ENCODE measurements at regions not wholly inside any gene's neighbourhood (a gene's known extent, or its start where the extent isn't known, plus 50 kb on each side); places are given as distances from the start of the nearest gene placed in this dataset.

DNA sequence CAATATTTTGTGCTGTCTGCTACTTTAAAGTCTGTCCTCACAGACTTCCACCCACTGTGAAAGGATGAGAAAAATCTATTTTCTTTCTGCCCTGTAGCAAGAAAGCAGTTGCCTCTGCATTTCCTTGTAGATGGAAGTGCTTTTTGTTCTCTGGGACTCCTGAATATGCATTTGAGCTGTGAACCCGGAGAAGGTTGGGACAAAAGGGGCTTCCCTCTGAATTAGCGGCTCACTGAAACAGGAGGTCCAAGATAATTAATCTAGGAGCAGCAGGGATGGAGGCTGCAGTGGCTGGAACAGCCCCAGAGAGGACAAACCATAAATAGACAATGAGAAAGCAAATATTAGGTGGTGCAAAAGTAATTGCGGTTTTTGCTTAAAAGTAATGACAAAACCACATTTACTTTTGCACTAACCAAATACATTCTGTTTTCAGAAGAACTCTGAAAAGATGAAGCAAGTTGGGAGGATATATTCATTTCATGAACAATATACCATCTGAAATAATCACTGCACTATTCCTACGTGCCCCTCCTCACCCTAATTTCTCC, 143.4 kb upstream of the KBTBD8 start:
- peaks cover 10% of the 10 kb centered on the region for H3K4me1 ChIP-seq
- no peak overlapping the region for H3K4me3 Mint-ChIP-seq

DNA sequence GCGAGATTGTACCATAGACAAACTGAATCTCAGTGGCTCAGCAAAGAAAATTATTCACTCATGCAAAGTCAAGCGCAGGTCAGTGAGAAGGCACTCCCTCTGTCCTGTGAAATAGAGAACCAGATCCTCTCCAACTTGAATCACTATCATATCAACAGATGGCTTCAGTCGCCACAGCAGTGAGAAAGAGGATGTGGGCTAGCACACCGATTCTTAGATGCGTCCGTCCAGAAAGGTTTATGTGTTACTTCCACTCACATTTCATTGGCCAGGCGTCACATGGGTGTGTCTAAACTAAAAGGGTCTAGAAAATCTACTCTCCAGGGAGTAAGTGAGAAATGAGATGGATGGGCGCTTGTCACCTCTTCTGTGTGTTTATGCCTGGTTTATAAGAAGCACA, 141.6 kb upstream of the KBTBD8 start:
- Histone ChIP-seq H3K9me3 (ENCODE audit: low read depth) (no peaks in the 10 kb centered on the region), H3F3A (ENCODE audit: low read depth) (no peaks in the 10 kb centered on the region), H2AFZ (replicated peaks) (no peak overlapping the region), H3K27me3 (no peaks in the 10 kb centered on the region), H3K4me1 (peaks cover 10% of the 10 kb centered on the region), H3K4me3 (no peak overlapping the region), H3K36me3 (no peaks in the 10 kb centered on the region), H3K9ac (no peak overlapping the region), H4K20me1 (ENCODE audit: low read depth) (no peaks in the 10 kb centered on the region), H3K27ac (no peak overlapping the region), H3K4me2 (no peak overlapping the region), H3K79me2 (ENCODE audit: low read depth) (no peaks in the 10 kb centered on the region)
- TF ChIP-seq, protein P1, sequence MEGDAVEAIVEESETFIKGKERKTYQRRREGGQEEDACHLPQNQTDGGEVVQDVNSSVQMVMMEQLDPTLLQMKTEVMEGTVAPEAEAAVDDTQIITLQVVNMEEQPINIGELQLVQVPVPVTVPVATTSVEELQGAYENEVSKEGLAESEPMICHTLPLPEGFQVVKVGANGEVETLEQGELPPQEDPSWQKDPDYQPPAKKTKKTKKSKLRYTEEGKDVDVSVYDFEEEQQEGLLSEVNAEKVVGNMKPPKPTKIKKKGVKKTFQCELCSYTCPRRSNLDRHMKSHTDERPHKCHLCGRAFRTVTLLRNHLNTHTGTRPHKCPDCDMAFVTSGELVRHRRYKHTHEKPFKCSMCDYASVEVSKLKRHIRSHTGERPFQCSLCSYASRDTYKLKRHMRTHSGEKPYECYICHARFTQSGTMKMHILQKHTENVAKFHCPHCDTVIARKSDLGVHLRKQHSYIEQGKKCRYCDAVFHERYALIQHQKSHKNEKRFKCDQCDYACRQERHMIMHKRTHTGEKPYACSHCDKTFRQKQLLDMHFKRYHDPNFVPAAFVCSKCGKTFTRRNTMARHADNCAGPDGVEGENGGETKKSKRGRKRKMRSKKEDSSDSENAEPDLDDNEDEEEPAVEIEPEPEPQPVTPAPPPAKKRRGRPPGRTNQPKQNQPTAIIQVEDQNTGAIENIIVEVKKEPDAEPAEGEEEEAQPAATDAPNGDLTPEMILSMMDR (IDR thresholded peaks at IDR 0.05): no peak
- no peak for TF ChIP-seq EZH2phosphoT487 (IDR thresholded peaks at IDR 0.05)
- peaks cover 23% of the 10 kb centered on the region for H3K9me3 Mint-ChIP-seq
- H3K36me3 Mint-ChIP-seq: peaks cover 2% of the 10 kb centered on the region
- H3K4me3 Mint-ChIP-seq: no peak overlapping the region
- H3K27ac Mint-ChIP-seq: no peak overlapping the region
- peaks cover 26% of the 10 kb centered on the region for H3K4me1 Mint-ChIP-seq
- no peak for DNase-seq (ENCODE audit: low spot score)
- peaks cover 3% of the 10 kb centered on the region for H3K27me3 Mint-ChIP-seq (ENCODE audit: insufficient read depth, low read depth)

More for the DNA sequence above, 143.4 kb upstream of the KBTBD8 start:
- H3F3A ChIP-seq (ENCODE audit: low read depth): no peaks in the 10 kb centered on the region
- H3K79me2 ChIP-seq (ENCODE audit: low read depth): no peaks in the 10 kb centered on the region
- TF ChIP-seq EZH2phosphoT487 (IDR thresholded peaks at IDR 0.05) (no peak), EZH2 (IDR thresholded peaks at IDR 0.05) (no peak)
- TF ChIP-seq, protein P1 (IDR thresholded peaks at IDR 0.05): no peak
- no peaks in the 10 kb centered on the region for H4K20me1 ChIP-seq (ENCODE audit: low read depth)
- H3K9me3 ChIP-seq (ENCODE audit: low read depth): no peaks in the 10 kb centered on the region
- DNase-seq (ENCODE audit: low spot score): peak; percentile 23
- Mint-ChIP-seq H3K4me1 (peaks cover 29% of the 10 kb centered on the region), H3K9me3 (peaks cover 23% of the 10 kb centered on the region), H3K27me3 (ENCODE audit: insufficient read depth, low read depth) (peaks cover 3% of the 10 kb centered on the region), H3K36me3 (peaks cover 2% of the 10 kb centered on the region), H3K27ac (peak overlapping the region; percentile 68)
- no peaks in the 10 kb centered on the region for H3K36me3 ChIP-seq
- peak overlapping the region; percentile 56 for H3K4me2 ChIP-seq
- H3K27ac ChIP-seq: no peak overlapping the region
- peak overlapping the region; percentile 89 for H2AFZ ChIP-seq (replicated peaks)
- H3K27me3 ChIP-seq: no peaks in the 10 kb centered on the region
- H3K4me3 ChIP-seq: no peak overlapping the region
- H3K9ac ChIP-seq: no peak overlapping the region

DNA sequence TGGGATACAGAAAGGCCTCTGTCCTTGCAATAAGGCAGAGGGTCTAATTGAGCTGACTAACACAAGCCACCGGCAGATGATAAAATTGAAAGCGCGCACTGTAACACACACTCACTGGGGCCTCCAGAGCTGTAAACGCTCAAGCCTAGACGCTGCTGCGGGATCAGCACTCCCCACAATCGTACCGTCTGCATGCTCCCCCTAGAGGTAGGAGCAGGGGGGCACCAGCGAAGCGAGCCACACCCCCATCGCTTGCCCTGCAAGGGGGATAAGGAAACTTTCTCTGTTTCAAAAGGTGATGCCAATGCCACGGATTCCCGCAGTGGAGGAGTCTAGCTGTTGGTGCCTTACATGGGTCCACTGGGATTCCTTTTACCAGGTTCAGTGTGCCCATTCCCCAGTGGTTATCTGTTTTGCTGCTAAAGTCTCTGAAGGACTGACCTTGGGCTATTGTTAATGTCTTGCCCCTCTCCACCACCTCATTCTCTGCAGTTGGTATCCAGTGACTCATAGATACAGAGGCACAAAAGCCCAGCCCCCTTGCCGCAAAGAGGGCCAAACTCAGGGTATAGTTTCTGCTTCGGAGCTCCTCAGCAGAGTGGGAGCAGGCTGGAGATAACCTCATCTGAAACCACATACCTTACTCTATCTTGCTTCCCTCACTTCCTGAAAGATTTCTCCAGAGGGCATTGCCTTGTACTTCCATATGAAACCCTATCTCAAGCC, 139.3 kb upstream of the KBTBD8 start:
- Mint-ChIP-seq H3K27me3 (ENCODE audit: insufficient read depth, low read depth) (peaks cover 3% of the 10 kb centered on the region), H3K4me1 (peaks cover 17% of the 10 kb centered on the region), H3K9me3 (peaks cover 14% of the 10 kb centered on the region), H3K4me3 (no peak overlapping the region), H3K27ac (no peak overlapping the region), H3K36me3 (no peaks in the 10 kb centered on the region)
- no peaks in the 10 kb centered on the region for H3F3A ChIP-seq (ENCODE audit: low read depth)
- H3K4me3 ChIP-seq: no peak overlapping the region
- H3K36me3 ChIP-seq: no peaks in the 10 kb centered on the region
- H3K4me2 ChIP-seq: no peak overlapping the region
- H3K9ac ChIP-seq: no peak overlapping the region
- no peak for TF ChIP-seq EZH2 (IDR thresholded peaks at IDR 0.05)
- no peak for TF ChIP-seq EZH2phosphoT487 (IDR thresholded peaks at IDR 0.05)
- TF ChIP-seq, protein P1 (IDR thresholded peaks at IDR 0.05): peak; percentile 66
- H3K4me1 ChIP-seq: peaks cover 10% of the 10 kb centered on the region
- H3K9me3 ChIP-seq (ENCODE audit: low read depth): no peaks in the 10 kb centered on the region
- no peaks in the 10 kb centered on the region for H3K79me2 ChIP-seq (ENCODE audit: low read depth)
- H4K20me1 ChIP-seq (ENCODE audit: low read depth): no peaks in the 10 kb centered on the region
- no peaks in the 10 kb centered on the region for H3K27me3 ChIP-seq
- peak; percentile 60 for DNase-seq (ENCODE audit: low spot score)
- H2AFZ ChIP-seq (replicated peaks): peak overlapping the region; percentile 26
- H3K27ac ChIP-seq: no peak overlapping the region

All from neural progenitor cell (in vitro differentiated cells).